ENCODE measurements at regions not wholly inside any gene's neighbourhood (a gene's known extent, or its start where the extent isn't known, plus 50 kb on each side); places are given as distances from the start of the nearest gene placed in this dataset.

DNA sequence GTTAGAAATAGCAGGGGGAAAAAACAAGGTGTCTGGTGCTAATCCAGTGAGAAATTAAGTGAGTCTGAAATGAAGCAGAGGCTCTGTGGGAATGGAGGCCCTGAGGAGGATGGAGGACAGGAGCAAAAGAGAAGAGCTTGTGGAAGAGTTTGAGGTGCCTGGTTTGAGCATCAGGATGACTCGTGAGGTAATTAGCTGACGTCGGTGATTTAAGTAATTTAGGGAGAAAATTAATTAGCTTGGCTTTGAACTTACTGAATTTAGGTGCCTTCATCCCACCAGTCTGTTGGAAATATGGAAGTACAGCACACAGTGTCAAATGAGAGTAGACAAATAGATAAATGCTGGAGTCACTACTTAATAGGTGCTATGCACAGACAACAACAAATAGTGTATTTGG, 103.0 kb upstream of the CDH6 start (continued):
- TF ChIP-seq, protein P1, sequence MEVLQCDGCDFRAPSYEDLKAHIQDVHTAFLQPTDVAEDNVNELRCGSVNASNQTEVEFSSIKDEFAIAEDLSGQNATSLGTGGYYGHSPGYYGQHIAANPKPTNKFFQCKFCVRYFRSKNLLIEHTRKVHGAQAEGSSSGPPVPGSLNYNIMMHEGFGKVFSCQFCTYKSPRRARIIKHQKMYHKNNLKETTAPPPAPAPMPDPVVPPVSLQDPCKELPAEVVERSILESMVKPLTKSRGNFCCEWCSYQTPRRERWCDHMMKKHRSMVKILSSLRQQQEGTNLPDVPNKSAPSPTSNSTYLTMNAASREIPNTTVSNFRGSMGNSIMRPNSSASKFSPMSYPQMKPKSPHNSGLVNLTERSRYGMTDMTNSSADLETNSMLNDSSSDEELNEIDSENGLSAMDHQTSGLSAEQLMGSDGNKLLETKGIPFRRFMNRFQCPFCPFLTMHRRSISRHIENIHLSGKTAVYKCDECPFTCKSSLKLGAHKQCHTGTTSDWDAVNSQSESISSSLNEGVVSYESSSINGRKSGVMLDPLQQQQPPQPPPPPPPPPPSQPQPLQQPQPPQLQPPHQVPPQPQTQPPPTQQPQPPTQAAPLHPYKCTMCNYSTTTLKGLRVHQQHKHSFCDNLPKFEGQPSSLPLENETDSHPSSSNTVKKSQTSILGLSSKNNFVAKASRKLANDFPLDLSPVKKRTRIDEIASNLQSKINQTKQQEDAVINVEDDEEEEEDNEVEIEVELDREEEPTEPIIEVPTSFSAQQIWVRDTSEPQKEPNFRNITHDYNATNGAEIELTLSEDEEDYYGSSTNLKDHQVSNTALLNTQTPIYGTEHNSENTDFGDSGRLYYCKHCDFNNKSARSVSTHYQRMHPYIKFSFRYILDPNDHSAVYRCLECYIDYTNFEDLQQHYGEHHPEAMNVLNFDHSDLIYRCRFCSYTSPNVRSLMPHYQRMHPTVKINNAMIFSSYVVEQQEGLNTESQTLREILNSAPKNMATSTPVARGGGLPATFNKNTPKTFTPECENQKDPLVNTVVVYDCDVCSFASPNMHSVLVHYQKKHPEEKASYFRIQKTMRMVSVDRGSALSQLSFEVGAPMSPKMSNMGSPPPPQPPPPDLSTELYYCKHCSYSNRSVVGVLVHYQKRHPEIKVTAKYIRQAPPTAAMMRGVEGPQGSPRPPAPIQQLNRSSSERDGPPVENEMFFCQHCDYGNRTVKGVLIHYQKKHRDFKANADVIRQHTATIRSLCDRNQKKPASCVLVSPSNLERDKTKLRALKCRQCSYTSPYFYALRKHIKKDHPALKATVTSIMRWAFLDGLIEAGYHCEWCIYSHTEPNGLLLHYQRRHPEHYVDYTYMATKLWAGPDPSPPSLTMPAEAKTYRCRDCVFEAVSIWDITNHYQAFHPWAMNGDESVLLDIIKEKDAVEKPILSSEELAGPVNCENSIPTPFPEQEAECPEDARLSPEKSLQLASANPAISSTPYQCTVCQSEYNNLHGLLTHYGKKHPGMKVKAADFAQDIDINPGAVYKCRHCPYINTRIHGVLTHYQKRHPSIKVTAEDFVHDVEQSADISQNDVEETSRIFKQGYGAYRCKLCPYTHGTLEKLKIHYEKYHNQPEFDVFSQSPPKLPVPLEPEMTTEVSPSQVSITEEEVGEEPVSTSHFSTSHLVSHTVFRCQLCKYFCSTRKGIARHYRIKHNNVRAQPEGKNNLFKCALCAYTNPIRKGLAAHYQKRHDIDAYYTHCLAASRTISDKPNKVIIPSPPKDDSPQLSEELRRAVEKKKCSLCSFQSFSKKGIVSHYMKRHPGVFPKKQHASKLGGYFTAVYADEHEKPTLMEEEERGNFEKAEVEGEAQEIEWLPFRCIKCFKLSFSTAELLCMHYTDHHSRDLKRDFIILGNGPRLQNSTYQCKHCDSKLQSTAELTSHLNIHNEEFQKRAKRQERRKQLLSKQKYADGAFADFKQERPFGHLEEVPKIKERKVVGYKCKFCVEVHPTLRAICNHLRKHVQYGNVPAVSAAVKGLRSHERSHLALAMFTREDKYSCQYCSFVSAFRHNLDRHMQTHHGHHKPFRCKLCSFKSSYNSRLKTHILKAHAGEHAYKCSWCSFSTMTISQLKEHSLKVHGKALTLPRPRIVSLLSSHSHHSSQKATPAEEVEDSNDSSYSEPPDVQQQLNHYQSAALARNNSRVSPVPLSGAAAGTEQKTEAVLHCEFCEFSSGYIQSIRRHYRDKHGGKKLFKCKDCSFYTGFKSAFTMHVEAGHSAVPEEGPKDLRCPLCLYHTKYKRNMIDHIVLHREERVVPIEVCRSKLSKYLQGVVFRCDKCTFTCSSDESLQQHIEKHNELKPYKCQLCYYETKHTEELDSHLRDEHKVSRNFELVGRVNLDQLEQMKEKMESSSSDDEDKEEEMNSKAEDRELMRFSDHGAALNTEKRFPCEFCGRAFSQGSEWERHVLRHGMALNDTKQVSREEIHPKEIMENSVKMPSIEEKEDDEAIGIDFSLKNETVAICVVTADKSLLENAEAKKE (CRISPR knock-in tag; IDR thresholded peaks at IDR 0.05), result no peak
- TF ChIP-seq NANOG (IDR thresholded peaks at IDR 0.05; ENCODE audit: borderline replicate concordance), result no peak
- no peak for TF ChIP-seq STAT1 (IDR thresholded peaks at IDR 0.05; ENCODE audit: unreplicated experiment)
- TF ChIP-seq ZNF331 (CRISPR knock-in tag; IDR thresholded peaks at IDR 0.05; ENCODE audit: low read depth), result no peak
- no peak for TF ChIP-seq CREB1 (CRISPR knock-in tag; IDR thresholded peaks at IDR 0.05; ENCODE audit: low read depth)

DNA sequence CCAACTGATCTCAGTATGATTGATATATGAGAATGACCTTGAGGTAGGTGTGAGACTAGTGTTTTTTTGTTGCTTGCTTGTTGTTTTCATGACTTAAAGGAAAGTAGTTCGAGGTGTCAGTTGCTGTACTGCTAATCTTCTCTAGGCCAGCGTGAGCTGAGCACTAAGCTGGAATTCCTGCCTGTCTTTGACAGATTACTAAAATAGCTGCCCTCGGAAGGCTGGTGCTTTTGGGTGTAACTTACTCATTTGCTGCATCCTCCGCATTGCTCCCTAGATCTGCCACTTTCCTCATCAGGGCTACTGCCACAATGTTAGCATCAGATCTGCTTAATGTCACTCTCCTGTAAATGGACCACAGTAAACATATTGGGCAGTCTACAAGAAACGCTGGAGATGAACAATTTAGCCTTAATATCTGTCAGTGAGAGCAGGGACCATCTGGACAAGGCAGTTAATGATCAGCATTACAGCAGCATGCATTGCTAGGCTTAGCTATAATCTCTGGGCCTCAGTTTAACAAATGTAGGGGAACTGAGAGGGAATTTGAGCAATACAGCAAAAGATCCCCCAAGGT, 106.6 kb upstream of the CDH6 start:
- Mint-ChIP-seq H3K36me3 (ENCODE audit: low read depth) (no peaks in the 10 kb centered on the region), H3K27me3 (ENCODE audit: insufficient read depth, low read depth, poor library complexity) (no peaks in the 10 kb centered on the region), H3K4me3 (no peak overlapping the region), H3K27ac (no peak overlapping the region), H3K9me3 (no peaks in the 10 kb centered on the region), H3K4me1 (peaks cover 6% of the 10 kb centered on the region)
- H3K27me3 ChIP-seq (ENCODE audit: insufficient read depth), result no peaks in the 10 kb centered on the region
- ATAC-seq (no peak), DNase-seq (ENCODE audit: low spot score) (no peak)
- peak overlapping the region; percentile 54; the same call in 1 of the 2 replicates for H2AFZ ChIP-seq
- H3K36me3 ChIP-seq (ENCODE audit: insufficient read depth), result no peaks in the 10 kb centered on the region
- no peak overlapping the region for H3K4me2 ChIP-seq
- H3F3A ChIP-seq (replicated peaks; ENCODE audit: low read depth), result no peaks in the 10 kb centered on the region
- no peaks in the 10 kb centered on the region for H3K9me2 ChIP-seq (ENCODE audit: insufficient read depth)
- no peak overlapping the region for H3K27ac ChIP-seq (ENCODE audit: low read depth)
- no peaks in the 10 kb centered on the region for H4K20me1 ChIP-seq (replicated peaks; ENCODE audit: insufficient read depth)
- H3K79me2 ChIP-seq (replicated peaks; ENCODE audit: insufficient read depth), result no peaks in the 10 kb centered on the region
- no peak overlapping the region for H3K4me3 ChIP-seq
- no peaks in the 10 kb centered on the region for H3K4me1 ChIP-seq (ENCODE audit: insufficient read depth)
- TF ChIP-seq, protein P2, sequence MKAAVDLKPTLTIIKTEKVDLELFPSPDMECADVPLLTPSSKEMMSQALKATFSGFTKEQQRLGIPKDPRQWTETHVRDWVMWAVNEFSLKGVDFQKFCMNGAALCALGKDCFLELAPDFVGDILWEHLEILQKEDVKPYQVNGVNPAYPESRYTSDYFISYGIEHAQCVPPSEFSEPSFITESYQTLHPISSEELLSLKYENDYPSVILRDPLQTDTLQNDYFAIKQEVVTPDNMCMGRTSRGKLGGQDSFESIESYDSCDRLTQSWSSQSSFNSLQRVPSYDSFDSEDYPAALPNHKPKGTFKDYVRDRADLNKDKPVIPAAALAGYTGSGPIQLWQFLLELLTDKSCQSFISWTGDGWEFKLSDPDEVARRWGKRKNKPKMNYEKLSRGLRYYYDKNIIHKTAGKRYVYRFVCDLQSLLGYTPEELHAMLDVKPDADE (IDR thresholded peaks at IDR 0.05), result no peak
- TF ChIP-seq JUNB (IDR thresholded peaks at IDR 0.05; ENCODE audit: unreplicated experiment), result no peak
- TF ChIP-seq NANOG (IDR thresholded peaks at IDR 0.05; ENCODE audit: borderline replicate concordance), result no peak
- no peak for TF ChIP-seq EZH2phosphoT487 (IDR thresholded peaks at IDR 0.05; ENCODE audit: unreplicated experiment)
- no peak for TF ChIP-seq ZNF114 (CRISPR knock-in tag; IDR thresholded peaks at IDR 0.05)
- TF ChIP-seq EZH2 (IDR thresholded peaks at IDR 0.05; ENCODE audit: low read depth, unreplicated experiment), result no peak
- TF ChIP-seq STAT1 (IDR thresholded peaks at IDR 0.05; ENCODE audit: unreplicated experiment), result no peak

Data from GM23338 (cell line).